ENCODE measurements at regions not wholly inside any gene's neighbourhood (a gene's known extent, or its start where the extent isn't known, plus 50 kb on each side); places are given as distances from the start of the nearest gene placed in this dataset.

DNA sequence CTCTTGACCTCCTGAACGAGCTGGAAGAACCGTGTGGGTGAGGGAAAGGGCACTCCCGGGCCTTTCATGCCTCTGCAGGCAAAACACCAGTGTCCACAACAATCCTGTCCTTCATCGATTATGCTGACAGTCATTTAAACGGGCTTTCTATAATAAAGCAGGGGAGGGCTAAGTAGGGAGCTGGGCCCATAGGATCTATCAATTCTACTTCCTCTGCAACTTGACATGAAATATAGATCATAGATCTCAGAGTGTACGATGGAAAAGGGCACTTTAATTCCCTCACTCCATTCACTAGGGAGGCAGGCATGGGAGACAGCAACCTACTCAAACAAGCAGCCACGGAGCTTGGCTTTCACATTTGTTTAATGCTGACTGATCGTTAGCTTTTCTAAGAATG lies 55.8 kb upstream of the WASF3 start:
- TF ChIP-seq TAF1 (IDR thresholded peaks at IDR 0.05; ENCODE audit: borderline replicate concordance, insufficient read depth, low read length) (no peak), SIN3A (IDR thresholded peaks at IDR 0.05; ENCODE audit: borderline replicate concordance, insufficient read depth, low read length) (no peak), POLR2AphosphoS5 (IDR thresholded peaks at IDR 0.05; ENCODE audit: low read depth, low read length) (no peak), REST (IDR thresholded peaks at IDR 0.05; ENCODE audit: insufficient read depth in 1 of 2, low read depth in 2 of 2, low read length in 2 of 2) (no peak), FOXP2 (optimal IDR thresholded peaks at IDR 0.05; ENCODE audit: borderline replicate concordance, extremely low read depth, extremely low read length, insufficient read depth) (no peak)

GRCh38 chr13:26502826-26503225 lies 54.7 kb upstream of the WASF3 start:
- no peak for TF ChIP-seq POLR2AphosphoS5 (IDR thresholded peaks at IDR 0.05; ENCODE audit: low read depth, low read length)
- no peak for TF ChIP-seq SIN3A (IDR thresholded peaks at IDR 0.05; ENCODE audit: borderline replicate concordance, insufficient read depth, low read length)
- no peak for TF ChIP-seq FOXP2 (optimal IDR thresholded peaks at IDR 0.05; ENCODE audit: borderline replicate concordance, extremely low read depth, extremely low read length, insufficient read depth)
- no peak for TF ChIP-seq TAF1 (IDR thresholded peaks at IDR 0.05; ENCODE audit: borderline replicate concordance, insufficient read depth, low read length)
- no peak for TF ChIP-seq REST (IDR thresholded peaks at IDR 0.05; ENCODE audit: insufficient read depth in 1 of 2, low read depth in 2 of 2, low read length in 2 of 2)

- TF ChIP-seq REST (IDR thresholded peaks at IDR 0.05; ENCODE audit: insufficient read depth in 1 of 2, low read depth in 2 of 2, low read length in 2 of 2) (no peak), SIN3A (IDR thresholded peaks at IDR 0.05; ENCODE audit: borderline replicate concordance, insufficient read depth, low read length) (no peak), FOXP2 (optimal IDR thresholded peaks at IDR 0.05; ENCODE audit: borderline replicate concordance, extremely low read depth, extremely low read length, insufficient read depth) (no peak), POLR2AphosphoS5 (IDR thresholded peaks at IDR 0.05; ENCODE audit: low read depth, low read length) (no peak), TAF1 (IDR thresholded peaks at IDR 0.05; ENCODE audit: borderline replicate concordance, insufficient read depth, low read length) (no peak)
Observed at GRCh38 chr13:26503826-26504594, 53.5 kb upstream of the WASF3 start.
